GM23248 (cell line): ENCODE measurements at regions not wholly inside any gene's neighbourhood (a gene's known extent, or its start where the extent isn't known, plus 50 kb on each side); places are given as distances from the start of the nearest gene placed in this dataset.

Source experiments
- DNase-seq: peaks from one replicate; pipeline ENCODE4 v3.0.0-alpha.2; 2015
- H2AFZ ChIP-seq: fragments of 200-600 bp; sonication (generic); 2 replicates; pipeline ENCODE4 v1.6.1; 2016; ENCODE audit warnings: antibody characterized with exemption
- H3F3A ChIP-seq: fragments of 200-600 bp; sonication (generic); 2 replicates; pipeline ENCODE4 v1.6.1; 2016; ENCODE audit warnings: mild to moderate bottlenecking, antibody characterized with exemption, mixed run types; ENCODE audit not compliant: insufficient read depth
- H3K27ac ChIP-seq: fragments of 200-600 bp; sonication (generic); 2 replicates; pipeline ENCODE4 v1.5.1; 2016; ENCODE audit warnings: mild to moderate bottlenecking
- H3K27me3 ChIP-seq: fragments of 200-600 bp; sonication (generic); replicated peaks from 2 replicates; pipeline ENCODE4 v1.6.1; 2016; ENCODE audit warnings: mild to moderate bottlenecking; ENCODE audit not compliant: insufficient read depth
- H3K36me3 ChIP-seq: fragments of 200-600 bp; sonication (generic); 2 replicates; pipeline ENCODE4 v1.6.1; 2016; ENCODE audit warnings: low read depth, mild to moderate bottlenecking
- H3K4me1 ChIP-seq: fragments of 200-600 bp; sonication (generic); 2 replicates; pipeline ENCODE4 v1.6.1; 2016; ENCODE audit warnings: mild to moderate bottlenecking; ENCODE audit not compliant: insufficient read depth
- H3K4me2 ChIP-seq: fragments of 200-600 bp; sonication (generic); one replicate; pipeline ENCODE4 v1.6.1; 2016; ENCODE audit warnings: mild to moderate bottlenecking; ENCODE audit not compliant: unreplicated experiment
- H3K4me3 ChIP-seq: fragments of 200-600 bp; sonication (generic); 2 replicates; pipeline ENCODE4 v1.5.1; 2016; ENCODE audit warnings: mild to moderate bottlenecking
- H3K79me2 ChIP-seq: fragments of 200-600 bp; sonication (generic); 2 replicates; pipeline ENCODE4 v1.6.1; 2016; ENCODE audit warnings: mild to moderate bottlenecking; ENCODE audit not compliant: insufficient read depth
- H3K9ac ChIP-seq: fragments of 200-600 bp; sonication (generic); 2 replicates; pipeline ENCODE4 v1.6.1; 2016; ENCODE audit warnings: mild to moderate bottlenecking
- H3K9me2 ChIP-seq: fragments of 200-600 bp; sonication (generic); 2 replicates; pipeline ENCODE4 v1.6.1; 2016; ENCODE audit warnings: mixed run types, mild to moderate bottlenecking, moderate library complexity; ENCODE audit not compliant: insufficient read depth
- H3K9me3 ChIP-seq: fragments of 200-600 bp; sonication (generic); one replicate; pipeline ENCODE4 v1.6.1; 2017; ENCODE audit warnings: low read depth
- H4K20me1 ChIP-seq: fragments of 200-600 bp; sonication (generic); 2 replicates; pipeline ENCODE4 v1.6.0; 2016; ENCODE audit not compliant: insufficient read depth
- EZH2 ChIP-seq: fragments of 200-600 bp; sonication (generic); IDR thresholded peaks from 2 replicates; pipeline ENCODE4 v1.6.1; 2018; ENCODE audit warnings: antibody characterized with exemption, mild to moderate bottlenecking; ENCODE audit not compliant: insufficient read depth, poor library complexity, severe bottlenecking
- EZH2phosphoT487 ChIP-seq: fragments of 200-600 bp; sonication (generic); IDR thresholded peaks from 2 replicates; pipeline ENCODE4 v1.6.1; 2018; ENCODE audit warnings: antibody characterized with exemption, moderate library complexity, mild to moderate bottlenecking, low read depth; ENCODE audit not compliant: insufficient read depth
- WGBS, 2 experiments: methylation state at CpG; one replicate each; pipeline ENCODE4 v1.1.6; 2015 to 2017; ENCODE audit warnings: low lambda C conversion rate in 2 of 2, low coverage in 1 of 2; ENCODE audit errors: missing lambda C conversion rate in 2 of 2; 5-methylcytosine and 5-hydroxymethylcytosine counted together
- in situ Hi-C: fragments of 300-500 bp; cut with MboI; formaldehyde crosslinking; loops from 2 replicates; pipeline ENCODE4 v1.15.0; 2020

DNA sequence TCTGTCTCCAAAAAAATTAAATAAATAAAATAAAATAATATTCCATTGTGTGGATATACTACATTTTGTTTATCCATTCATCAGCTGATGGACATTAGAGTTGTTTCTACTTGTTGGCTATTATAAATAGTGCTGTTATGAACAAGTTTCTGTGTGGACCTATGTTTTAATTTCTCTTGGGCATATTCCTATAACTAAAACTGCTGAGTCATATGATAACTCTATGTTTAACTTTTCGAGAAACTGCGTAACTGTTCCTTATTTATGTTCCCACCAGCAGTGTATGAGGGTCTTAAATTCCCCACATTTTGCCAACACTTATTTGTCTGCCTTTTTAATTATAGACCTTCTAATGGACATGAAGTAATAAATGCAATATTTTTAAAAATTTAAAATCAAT, 80.0 kb upstream of the XIST start:
- Histone ChIP-seq H3K27me3 (no peaks in the 10 kb centered on the region), H3K4me3 (no peak overlapping the region), H3K9me3 (no peaks in the 10 kb centered on the region), H3K36me3 (no peaks in the 10 kb centered on the region), H4K20me1 (no peaks in the 10 kb centered on the region), H3K9ac (no peak overlapping the region), H3F3A (no peaks in the 10 kb centered on the region), H3K4me1 (no peaks in the 10 kb centered on the region), H3K79me2 (no peaks in the 10 kb centered on the region), H2AFZ (no peak overlapping the region), H3K9me2 (no peaks in the 10 kb centered on the region), H3K27ac (no peak overlapping the region), H3K4me2 (no peak overlapping the region)
- 92 to 97% methylated on average over 2 of the region's 2 CpGs for WGBS, 2 experiments
- DNase-seq, result no peak
- in situ Hi-C loops, result no loop called here
- no peak for TF ChIP-seq EZH2
- TF ChIP-seq EZH2phosphoT487, result no peak

DNA sequence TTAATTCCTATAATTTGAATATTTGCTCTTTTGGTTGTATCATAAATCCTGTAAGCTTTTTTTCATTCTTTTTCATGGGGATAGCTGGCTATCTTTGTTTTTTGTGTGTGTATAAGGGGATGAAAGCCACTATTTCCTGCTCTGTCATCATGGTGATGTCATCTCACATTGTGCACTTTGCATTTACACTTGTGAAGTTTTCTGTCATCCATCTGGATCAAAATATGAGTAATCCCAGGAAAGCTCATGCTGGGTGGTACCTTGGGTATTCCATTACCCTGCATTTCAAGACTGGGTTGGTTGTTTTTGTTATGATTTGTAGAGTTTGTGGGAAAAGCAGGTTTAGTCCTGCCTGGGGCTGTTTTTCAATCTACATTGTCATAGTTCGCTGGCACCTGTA, 77.8 kb upstream of the XIST start:
- Histone ChIP-seq H3K27ac (no peak overlapping the region), H3K36me3 (no peaks in the 10 kb centered on the region), H3K9me2 (no peaks in the 10 kb centered on the region), H3K4me2 (no peak overlapping the region), H3K9me3 (no peaks in the 10 kb centered on the region), H3K9ac (no peak overlapping the region), H3K4me3 (no peak overlapping the region), H3K4me1 (no peaks in the 10 kb centered on the region), H4K20me1 (no peaks in the 10 kb centered on the region), H3K27me3 (no peaks in the 10 kb centered on the region), H2AFZ (no peak overlapping the region), H3F3A (no peaks in the 10 kb centered on the region), H3K79me2 (no peaks in the 10 kb centered on the region)
- no peak for TF ChIP-seq EZH2phosphoT487
- no peak for TF ChIP-seq EZH2
- DNase-seq, result no peak
- WGBS, 2 experiments, result 100% methylated on average over 1 of the region's 1 CpG
- in situ Hi-C loops, result no loop called here

DNA sequence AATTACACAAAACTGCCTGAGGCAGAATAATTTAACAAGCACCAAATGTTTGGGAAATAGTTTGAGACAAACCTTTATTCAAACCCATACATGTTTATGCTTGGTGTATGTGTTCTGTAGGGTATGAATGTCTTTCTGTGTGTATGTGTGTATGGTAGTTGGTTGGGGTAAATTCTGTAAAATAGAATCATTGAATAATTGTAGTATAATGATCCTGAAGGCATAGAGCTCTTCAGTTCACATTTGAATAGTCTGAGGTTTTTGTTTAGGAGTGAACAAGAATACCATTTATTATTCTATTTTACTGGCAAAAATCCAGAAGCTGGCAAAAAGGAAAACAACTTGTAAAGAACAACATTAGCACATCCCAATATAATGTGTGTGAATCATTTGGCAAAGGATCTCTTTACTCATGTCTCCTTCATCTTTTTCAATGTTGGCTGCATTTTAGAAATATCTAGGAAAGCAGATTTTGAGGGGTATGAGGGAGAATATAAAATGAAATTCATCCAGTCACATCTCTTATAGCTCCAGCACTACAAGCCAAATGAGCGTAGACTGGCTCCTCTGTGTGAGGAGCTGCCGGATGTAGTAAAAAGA, 70.4 kb upstream of the XIST start:
- Histone ChIP-seq H3K4me2 (no peak overlapping the region), H3K36me3 (no peaks in the 10 kb centered on the region), H2AFZ (no peak overlapping the region), H3K9me2 (no peaks in the 10 kb centered on the region), H3K27ac (no peak overlapping the region), H3K9ac (no peak overlapping the region), H4K20me1 (no peaks in the 10 kb centered on the region), H3K9me3 (no peaks in the 10 kb centered on the region), H3F3A (peaks cover 10% of the 10 kb centered on the region; the same call in 1 of the 2 replicates), H3K4me1 (peaks cover 25% of the 10 kb centered on the region), H3K4me3 (no peak overlapping the region), H3K79me2 (no peaks in the 10 kb centered on the region), H3K27me3 (no peaks in the 10 kb centered on the region)
- TF ChIP-seq EZH2phosphoT487, result no peak
- TF ChIP-seq EZH2, result no peak
- in situ Hi-C loops, result no loop called here
- peak; percentile 65 for DNase-seq
- 87 to 89% methylated on average over 2 of the region's 2 CpGs for WGBS, 2 experiments

DNA sequence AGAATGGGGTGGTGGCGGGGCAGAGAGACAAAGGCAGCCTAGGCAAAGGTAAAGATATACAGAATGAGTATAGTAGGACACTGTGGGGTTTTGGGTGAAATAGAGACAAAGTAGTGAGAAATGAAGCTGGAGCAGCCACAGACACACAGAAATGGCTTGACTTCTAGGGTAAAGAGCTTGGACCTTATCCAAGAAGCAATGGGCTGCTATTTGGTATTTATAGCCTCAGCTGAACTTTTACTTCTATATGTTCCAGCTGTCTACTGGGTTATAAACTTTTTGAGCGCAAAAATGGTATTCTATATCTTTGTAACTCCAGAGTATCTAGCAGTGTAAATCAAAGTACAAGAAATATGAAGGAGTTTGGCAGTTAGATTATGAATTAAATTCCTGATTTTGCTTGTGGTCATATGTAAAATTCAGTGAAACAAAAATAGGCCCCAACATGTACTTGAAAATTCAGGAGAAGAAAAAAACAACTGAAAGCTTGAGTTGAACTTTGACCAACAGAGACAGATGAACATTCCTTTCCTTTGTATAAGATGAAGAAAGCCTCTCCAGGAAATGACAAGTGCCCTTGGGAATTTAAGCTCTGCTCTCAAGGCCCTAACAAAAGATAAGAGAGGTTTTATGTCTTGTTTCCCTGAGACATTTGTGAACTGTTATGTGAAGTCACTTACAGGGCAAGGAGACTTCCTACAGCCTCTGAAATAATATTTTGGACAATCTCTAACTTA, 64.6 kb upstream of the XIST start:
- peaks cover 35% of the 10 kb centered on the region for H3K4me1 ChIP-seq
- peak overlapping the region; percentile 76 for H3K4me2 ChIP-seq
- H3K9me2 ChIP-seq, result no peaks in the 10 kb centered on the region
- no peaks in the 10 kb centered on the region for H3K9me3 ChIP-seq
- no peaks in the 10 kb centered on the region for H3K79me2 ChIP-seq
- H3K27me3 ChIP-seq, result no peaks in the 10 kb centered on the region
- H3K27ac ChIP-seq, result peak overlapping the region; percentile 89
- in situ Hi-C loops, result no loop called here
- H4K20me1 ChIP-seq, result no peaks in the 10 kb centered on the region
- peak overlapping the region; percentile 59 for H3K4me3 ChIP-seq
- H3F3A ChIP-seq, result peaks cover 19% of the 10 kb centered on the region
- no peaks in the 10 kb centered on the region for H3K36me3 ChIP-seq
- peak overlapping the region; percentile 74 for H2AFZ ChIP-seq
- DNase-seq, result peak; percentile 82
- TF ChIP-seq EZH2phosphoT487, result no peak
- no peak for TF ChIP-seq EZH2
- 49 to 53% methylated on average over 2 of the region's 2 CpGs for WGBS, 2 experiments
- peak overlapping the region; percentile 59 for H3K9ac ChIP-seq
